ENCODE measurements at regions not wholly inside any gene's neighbourhood (a gene's known extent, or its start where the extent isn't known, plus 50 kb on each side); places are given as distances from the start of the nearest gene placed in this dataset.

DNA sequence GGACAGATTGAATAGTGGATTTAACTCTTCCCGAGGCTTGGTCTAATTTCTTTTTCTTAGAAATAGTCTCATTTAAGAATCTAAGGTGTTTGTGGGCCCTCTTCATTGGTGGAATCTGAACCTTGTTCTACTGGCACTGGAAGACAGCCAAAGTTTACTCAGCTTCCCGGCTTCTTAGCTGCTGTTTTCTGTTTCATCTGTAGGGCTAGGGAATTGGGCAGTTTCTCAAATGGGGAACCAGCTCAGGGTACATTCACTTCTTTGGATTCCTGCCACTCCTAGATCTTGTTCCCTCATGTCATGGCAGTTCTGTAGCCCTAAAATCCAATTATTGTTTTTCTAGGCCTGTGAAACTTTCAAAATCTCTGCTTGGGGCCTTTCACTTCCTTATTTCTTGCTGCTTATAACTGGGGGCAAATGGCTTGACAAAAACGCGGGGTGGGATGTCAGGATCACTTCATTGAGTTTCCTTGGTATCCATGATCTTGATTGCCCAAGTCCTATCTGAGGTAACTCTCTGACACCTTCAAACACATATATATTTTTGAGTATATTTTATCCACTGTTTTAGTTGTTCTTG lies 985.0 kb downstream of the C4orf33 start:
- no peak for DNase-seq

DNA sequence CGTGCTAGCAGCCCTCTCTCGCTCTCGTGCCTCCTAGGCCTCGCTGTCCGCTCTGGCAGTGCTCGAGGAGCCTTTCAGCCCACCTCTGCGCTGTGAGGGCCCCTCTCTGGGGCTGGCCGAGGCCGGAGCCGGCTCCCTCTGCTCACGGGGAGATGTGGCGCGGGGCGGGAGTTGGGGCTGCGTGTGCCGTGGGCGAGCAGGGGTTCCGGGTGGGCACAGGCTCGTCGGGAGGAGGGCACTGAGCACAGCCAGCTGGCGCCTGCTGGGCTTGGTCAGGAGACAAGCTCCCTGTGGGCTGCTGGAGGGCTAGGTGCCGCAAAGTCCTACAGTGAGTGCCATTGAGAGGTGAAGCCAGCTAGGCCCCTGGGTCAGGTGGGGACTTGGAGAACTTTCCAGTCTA lies 994.5 kb downstream of the C4orf33 start:
- no peak for DNase-seq

DNA sequence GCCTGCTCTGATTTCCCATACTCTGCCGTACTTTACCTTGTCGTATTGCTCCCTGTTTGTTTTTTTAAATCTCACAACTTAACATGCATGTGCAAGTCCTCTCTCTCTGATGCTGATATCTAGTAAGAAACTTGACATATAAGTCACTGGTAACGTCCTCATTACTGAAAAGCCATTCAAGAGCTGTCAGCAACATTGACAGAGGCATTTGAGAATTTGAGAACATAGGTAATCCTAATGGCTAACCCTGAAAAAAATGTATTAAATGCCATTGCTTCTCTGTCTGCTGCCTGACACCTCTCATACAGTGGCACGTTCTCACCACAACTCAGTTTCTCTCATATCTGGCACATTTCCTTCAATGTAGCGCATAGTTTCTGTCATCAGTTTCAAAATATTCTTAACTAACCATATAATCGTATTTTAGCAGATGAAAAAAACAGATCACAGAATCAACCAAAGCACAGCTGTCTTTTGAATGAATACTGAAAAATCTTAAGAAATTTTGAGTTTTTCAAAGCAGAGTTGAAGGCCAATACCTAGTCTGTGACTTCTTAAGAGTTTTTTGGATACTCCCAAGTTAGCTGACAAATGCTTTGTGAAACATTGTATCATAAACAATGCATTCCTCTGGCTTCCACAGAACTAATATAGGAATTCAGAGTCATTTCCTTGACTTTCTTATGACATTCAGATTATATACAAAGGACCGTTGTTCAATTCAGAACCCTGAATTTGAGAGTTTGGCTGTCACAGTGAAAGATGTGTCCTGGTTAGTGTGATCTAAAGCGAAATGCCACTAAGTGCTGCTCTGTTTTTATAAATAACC lies 996.4 kb downstream of the C4orf33 start:
- DNase-seq, result no peak

DNA sequence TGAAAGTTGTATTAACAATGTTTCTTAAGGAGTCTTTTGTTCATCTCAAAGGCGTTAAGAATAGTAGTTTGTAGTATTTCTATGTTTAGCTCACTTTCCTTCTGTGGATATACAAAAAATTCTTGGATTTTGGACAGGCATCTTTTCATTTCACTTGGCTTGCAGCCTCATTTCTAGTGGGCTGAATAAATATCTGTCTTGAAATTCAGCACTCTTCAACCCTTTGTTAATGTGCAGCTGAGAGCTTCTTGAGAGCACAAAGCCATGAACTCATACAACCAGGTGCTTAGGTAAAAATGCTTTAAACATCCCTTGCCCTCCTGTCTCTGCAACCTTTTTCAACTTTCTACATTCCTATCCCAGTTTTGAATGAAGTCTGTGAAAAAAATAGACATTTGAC lies 1003.2 kb downstream of the C4orf33 start:
- DNase-seq, result no peak

DNA sequence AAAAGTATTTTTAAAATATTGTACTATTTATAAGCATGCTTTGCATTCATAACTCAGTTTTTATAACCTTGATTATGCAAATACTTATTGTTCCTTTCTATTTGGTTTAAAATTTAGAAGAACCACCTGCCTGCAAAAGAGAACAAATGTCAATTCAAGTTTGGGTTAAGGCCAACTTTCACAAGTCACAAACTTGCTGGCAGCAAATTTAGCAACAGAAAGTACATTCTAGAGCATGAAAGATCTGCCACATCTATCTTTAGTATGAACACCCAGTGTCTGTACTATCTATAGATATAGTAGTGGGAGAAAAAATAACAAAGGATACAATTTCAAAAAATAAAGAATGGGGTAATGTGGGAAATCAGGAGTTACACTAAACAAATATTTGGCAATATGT lies 1014.2 kb downstream of the C4orf33 start:
- DNase-seq, result no peak

DNA sequence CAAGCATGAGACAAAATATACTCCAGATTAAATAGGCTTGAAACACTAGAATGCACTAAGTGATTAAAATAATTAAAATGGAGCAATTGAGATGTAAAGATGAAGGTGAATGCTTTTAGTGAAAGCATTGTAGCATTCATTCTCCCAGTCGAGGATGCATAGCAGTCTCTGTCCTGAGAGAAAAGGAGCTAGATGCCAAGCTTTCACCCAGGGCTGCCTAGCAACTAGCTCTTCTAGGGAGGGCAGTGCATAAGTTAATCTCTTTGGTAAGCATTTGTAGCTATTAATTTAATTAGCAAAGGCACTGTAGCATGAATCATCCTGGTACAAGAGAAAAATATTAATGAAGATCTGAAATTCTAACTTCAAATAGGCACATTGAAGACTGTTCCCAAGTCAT lies 1014.8 kb downstream of the C4orf33 start:
- DNase-seq, result no peak

DNA sequence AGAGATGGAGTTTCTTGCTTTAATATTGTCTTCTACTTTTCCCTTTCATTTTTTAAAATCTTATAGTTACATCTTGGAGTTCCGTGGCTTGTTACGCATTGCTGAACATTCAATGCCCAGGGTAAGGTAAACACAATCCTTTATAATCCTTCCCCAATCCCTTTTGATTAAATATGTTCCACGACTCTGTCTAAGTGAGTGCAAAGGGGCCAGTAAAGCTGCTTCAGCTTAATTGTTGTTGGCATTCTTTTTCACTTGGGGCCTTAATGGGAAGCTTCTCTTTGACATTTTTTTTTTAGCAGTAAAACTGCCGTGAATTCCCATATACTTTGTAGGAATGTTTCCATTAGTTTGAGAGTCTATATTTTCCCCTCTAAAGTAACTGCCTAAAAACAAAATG lies 1028.1 kb downstream of the C4orf33 start:
- no peak for DNase-seq

DNA sequence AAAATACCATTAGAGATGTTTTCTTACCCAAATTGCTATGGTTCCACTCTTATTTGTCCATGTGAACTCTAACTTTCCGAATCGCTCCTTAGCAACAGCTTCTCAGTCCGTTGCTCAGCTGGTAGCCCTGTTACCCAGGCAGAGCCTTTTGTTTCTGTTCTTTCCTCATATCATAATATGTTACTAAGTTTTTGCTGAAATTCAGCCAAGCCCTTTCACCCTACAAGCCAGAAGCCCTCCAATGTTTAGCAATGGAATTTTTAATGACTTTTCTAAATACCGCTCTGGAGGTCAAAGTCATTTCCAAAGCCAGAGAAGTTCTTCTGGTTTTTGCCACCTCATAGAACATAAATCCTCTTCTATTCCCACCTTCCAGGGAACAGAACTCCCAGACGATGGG lies 1029.5 kb downstream of the C4orf33 start:
- DNase-seq, result no peak

DNA sequence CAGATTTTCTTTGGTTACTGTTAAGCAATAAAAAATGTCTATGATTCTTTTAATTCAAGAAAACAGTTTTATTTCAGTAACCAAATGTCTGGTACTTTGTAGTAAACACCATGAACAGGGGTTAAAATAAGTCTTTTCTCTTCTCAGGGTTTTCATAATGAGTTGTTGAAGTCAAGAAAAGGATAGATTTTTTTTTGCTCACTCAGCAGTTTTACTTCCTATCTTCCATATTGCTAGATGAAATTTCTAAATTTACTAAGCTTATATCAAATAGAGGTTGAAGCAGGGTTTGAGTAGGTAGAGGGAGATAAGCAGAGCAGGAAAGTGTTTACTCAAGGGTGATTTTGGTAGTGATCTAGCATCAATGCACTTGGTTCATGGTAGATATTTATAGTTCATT lies 1031.3 kb downstream of the C4orf33 start:
- no peak for DNase-seq

DNA sequence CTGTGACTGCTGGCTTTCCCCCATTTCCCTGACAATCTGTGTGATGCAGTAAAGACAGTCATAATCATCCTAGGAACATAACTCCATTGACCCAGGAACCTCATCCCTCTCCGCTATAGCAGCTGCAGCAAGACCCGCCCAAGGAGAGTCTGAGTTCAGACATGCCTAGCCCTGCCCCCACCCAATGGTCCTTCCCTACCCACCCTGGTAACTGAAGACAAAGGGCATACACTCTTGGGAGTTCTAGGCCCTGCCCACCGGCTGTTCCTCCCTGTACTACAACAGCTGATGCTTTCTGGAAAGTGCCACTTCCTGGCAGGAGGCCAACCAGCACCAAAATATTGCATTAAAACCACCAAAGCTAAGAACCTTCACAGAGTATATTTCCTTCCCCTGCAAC lies 1035.6 kb downstream of the C4orf33 start:
- DNase-seq, result no peak

DNA sequence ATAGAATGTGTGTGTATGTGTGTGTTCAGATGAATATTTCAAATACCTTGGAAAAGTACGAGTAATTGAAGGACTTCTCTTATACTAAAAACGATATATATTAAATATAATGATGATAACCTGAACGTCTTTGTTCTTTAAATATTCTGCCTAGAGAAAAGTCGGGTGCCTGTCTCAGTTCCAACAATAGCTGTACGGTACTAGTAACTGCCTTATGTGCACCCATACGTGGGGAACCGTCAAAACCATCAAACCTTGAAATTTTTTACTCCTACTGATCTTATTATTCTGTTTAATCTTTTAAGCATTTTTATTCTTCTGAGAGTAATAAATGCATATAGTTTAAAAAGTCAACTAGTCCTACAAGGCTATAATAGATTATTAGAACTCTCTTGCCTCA lies 1045.7 kb downstream of the C4orf33 start:
- no peak for DNase-seq

DNA sequence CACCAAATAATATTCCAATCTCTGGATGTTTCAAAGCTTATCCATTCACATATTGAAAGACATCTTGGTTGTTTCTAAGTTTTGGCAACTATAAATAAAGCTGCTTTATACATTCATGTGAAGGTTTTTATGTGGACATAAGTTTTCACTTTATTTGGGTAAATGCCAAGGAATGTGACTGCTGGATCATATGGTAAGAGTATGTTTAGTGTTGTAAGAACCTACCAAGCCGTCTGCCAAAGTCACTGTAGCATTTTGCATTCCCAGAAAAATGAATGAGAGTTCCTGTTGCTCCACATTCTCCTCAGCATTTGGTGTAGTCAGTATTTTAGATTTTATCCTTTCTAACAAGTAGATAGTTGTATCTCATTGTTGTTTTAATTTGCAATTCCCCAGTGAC lies 1047.7 kb downstream of the C4orf33 start:
- DNase-seq, result no peak

DNA sequence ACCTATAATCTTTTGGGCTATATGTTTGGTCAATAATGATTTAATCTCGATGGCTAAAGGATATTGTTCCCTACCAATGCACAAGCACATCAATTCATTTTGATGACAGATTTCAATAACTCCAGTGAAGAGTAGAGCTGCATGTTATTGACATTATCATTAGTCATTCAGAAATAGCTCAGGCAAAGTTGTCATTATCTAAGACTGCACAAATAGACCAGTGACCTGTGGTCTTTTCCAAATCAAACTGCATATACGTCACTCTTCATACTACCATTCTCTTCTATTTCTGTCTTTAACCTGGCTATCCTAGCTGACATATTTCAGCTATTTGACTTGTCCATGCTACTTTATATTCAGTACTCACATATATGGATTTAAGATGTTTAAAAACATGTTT lies 1050.8 kb downstream of the C4orf33 start:
- no peak for DNase-seq

DNA sequence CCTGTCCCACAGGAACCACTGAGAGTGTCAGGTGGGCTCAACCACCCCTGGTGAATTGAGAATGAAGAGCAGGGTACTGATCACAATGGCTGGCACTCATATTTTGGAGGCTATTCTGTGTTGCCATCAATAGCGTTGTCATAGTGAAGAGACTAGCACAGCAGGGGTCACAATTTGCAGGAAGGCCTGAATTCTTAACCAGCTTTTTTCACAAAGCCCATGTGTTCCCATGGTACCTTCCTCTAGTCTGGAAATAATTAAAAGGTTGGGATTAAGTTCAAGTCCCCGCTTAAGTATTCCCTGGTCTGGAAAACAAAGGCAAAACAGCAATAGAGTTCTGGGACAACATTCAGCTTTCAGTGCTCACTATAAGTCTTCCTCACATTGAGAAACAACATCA lies 1051.7 kb downstream of the C4orf33 start:
- no peak for DNase-seq

DNA sequence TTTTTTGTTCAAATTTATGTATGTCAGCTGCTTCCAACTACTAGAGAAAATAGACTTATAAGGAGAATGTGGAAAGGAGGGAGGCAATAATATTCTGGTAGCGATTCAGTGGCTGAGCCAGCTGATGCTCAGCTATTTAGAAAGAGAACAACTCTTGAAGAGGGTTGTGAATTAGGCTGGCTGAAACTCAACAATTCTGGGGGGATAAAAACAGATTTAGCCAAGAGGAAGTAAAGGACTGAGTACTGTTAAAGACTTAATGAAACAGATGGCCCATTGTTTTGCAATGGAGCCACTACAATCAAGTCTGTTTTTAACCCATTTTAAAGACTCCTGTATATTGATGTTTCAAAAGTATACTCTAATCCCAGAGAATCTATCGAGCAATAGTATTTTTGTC lies 1058.9 kb downstream of the C4orf33 start:
- no peak for DNase-seq

DNA sequence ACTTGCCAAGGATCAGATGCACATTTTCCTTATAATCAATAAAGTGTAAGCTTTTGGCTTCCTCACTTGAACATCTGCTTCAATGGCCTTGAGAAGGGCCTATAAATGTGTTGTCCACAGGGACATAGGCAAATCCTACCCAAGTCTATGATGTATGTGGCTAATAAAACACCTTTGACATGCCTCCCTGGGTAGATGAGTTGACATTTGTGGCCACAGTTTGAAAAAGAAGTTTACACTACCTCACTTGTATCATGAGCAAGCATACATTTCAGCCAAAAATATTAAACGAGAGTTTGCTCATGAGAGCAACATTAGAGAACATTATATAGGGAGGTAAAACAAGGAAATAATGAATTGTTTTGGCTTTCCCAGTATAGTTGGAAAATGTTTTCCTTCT lies 1067.7 kb downstream of the C4orf33 start:
- no peak for DNase-seq

DNA sequence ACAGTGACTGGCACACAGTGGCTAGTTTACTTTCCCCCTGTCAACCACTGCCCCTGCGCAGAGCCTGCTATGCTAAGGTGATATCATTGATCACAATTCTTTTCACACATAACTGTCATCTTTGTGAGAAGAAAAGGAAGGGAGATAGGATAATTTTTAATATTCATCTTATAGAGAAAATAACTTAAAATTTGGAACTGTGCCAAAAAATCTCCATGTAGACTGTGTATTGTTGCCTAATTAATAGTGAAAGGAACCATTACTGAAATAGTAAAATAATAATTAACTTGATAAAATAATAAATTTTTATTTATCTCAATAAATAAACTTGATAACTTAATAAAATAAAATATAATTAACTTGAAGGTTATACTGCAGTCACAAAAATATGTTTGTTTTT lies 1069.4 kb downstream of the C4orf33 start:
- no peak for DNase-seq

DNA sequence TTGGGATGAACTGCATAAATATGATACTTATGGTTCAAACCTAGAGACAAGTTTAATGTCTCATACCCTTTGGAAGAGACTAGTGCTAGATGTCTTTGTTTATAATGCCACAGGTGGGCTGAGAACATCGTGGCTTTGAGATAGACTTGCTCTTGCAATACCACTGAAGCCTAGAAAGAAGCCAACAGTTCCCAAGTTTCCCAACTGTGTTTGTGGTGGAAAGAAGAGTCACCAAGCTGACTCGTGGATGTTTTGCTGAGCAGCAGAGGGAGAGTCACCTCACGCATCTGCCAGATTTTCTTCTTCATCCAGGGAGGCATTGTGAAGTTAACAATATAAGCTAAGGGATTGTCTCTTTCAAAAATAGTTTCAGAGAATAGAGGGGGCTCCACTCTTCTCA lies 1076.2 kb downstream of the C4orf33 start:
- no peak for DNase-seq

DNA sequence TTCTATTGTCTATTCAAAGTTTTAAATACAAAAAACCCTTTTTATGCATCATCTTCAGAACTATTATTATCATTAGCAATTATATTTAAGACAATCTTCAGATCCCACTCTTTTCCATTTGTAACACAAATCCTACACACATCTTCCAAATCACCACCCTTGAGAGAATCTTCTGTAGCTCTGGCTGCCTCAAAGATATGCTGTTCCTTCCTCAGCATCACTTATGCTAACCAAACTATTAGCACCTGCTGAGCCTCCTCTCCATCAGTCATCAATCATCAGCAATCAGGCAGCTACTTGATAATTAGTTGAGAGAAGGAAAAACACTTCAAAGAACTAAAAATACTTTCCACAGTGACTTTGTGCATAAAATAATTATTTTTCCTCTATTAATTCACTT lies 1082.2 kb downstream of the C4orf33 start:
- DNase-seq, result no peak

DNA sequence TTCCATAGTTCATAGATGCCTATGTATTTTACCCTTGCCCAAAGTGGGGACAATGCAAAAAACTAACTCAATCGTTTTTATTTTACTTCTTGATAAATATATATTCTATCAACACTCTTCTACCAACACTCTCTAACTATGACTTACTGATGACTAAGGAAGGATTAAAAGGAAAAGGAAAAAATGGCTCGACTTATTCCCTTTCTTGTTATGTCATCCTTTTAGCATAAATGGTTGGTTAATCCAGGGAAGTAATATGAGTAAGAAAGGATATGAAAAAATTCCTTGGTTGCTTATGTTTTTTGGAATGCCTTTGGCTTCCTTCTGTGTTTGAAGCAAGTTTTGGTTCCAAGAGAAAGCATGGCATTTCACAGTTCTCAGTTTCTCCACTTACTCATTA lies 1087.1 kb downstream of the C4orf33 start:
- DNase-seq, result no peak

DNA sequence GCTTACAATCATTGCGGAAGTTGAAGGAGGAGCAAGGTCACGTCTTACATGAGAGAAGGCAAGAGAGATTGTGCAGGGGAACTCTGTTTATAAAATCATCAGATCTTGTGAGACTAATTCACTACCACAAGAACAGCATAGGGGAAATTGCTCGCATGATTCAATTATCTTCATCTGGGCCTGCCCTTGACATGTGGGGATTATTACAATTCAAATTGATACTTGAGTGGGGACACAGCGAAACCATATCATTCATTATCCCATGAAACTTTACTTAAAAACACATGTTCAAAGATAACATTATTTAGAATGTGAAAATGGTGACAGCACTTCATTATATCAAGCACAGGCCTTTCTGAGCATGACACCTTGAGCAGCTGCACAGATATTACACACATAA lies 1087.8 kb downstream of the C4orf33 start:
- no peak for DNase-seq

DNA sequence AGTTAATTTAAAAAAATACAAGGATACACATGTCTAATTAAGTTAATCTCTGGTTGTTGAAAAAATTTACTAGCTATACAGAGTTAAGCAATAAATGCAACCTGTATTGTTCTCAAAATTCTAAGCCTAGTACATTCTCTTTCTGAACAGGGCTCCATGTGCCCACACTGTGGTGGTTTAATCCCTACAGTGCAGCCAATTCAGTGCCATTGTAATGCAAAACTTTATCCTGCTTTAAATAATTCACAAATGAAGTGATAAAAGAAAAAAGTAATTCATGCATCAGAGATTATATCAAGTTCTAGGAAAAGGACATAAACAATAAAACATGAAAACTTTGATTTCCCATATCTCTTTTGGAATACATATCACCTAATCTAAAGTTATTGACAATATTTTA lies 1089.2 kb downstream of the C4orf33 start:
- no peak for DNase-seq

DNA sequence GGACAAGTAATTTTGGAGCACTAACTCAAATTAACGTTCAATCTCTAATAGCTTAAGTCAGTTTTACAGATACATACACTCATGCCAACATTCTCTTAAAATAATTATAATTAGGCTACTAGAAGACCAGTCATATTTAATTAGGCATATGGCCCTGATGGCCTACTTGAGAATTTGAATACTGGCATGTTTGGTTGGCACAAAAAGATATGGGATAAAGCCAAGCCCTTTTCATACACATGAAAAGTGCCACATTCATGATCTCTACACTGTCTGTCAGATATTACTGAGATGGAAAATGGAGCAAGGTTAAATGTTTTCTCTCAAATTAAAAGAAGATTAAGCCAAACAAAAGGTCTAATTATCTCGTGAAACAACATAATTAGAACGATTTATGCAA lies 1091.0 kb downstream of the C4orf33 start:
- no peak for DNase-seq

DNA sequence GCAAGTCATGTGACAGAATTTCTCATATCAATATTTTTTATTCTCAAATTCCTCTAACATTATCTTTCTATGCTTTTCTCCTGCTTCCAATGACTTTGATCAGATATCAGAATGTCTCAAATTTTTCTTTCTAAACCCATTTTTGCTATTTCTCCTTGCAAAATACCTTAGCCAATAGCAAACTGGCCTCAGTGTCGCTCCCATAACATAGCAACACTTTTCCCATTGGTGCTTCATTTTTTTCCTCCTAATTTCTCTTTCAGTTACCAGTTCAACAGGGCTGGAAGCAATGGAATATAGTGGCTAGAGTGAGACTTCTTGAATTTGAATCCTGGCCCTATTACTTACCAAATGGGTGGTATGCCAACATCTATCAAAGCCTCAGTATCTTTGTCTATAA lies 1091.6 kb downstream of the C4orf33 start:
- no peak for DNase-seq

DNA sequence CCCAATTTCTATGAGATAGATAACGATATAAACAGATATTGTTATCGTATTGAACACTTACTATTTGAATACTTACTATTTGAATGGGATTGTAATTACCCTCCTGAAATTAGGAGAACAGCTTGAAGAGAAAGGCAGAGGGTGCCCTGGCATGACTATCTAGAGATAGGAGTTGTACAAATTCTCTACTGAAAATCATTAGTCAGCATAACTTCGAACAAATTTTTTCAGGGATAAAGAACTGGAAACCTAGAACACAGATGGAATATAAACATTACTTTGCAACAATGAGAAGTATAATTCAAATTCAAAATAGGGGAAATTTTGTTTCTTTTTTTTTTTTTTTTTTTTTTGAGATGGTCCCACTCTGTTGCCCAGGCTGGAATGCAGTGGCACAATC lies 1096.8 kb downstream of the C4orf33 start:
- no peak for DNase-seq
